Ectodermal cell (in vitro differentiated cells): ENCODE measurements at regions not wholly inside any gene's neighbourhood (a gene's known extent, or its start where the extent isn't known, plus 50 kb on each side); places are given as distances from the start of the nearest gene placed in this dataset.
"Not testable (repeated sequence)": the region's sequence is repeated elsewhere in the genome, so short reads cannot be mapped to it uniquely, and the experiment has no call there.

Source experiments
- H3K27ac ChIP-seq: 2 replicates; pipeline ENCODE4 v1.7.0; 2013; ENCODE audit warnings: mild to moderate bottlenecking, low read depth, low read length; ENCODE audit not compliant: insufficient read depth, poor library complexity, severe bottlenecking
- H3K27me3 ChIP-seq: 2 replicates; pipeline ENCODE4 v1.7.0; 2013; ENCODE audit warnings: mild to moderate bottlenecking, low read length; ENCODE audit not compliant: insufficient read depth, control insufficient read depth, poor library complexity, severe bottlenecking
- H3K36me3 ChIP-seq: one replicate; pipeline ENCODE4 v1.7.0; 2013; ENCODE audit warnings: low read length; ENCODE audit not compliant: control insufficient read depth, insufficient read depth
- H3K4me1 ChIP-seq: one replicate; pipeline ENCODE4 v1.7.0; 2013; ENCODE audit warnings: low read length; ENCODE audit not compliant: control insufficient read depth, insufficient read depth
- H3K4me3 ChIP-seq: 2 replicates; pipeline ENCODE4 v1.7.0; 2013; ENCODE audit warnings: low read depth, low read length, control low read depth; ENCODE audit not compliant: insufficient read depth
- H3K9me3 ChIP-seq: 2 replicates; pipeline ENCODE4 v1.7.0; 2013; ENCODE audit warnings: mild to moderate bottlenecking, low read length, moderate library complexity; ENCODE audit not compliant: control insufficient read depth
- WGBS, 2 experiments: methylation state at CpG; one replicate each; pipeline ENCODE4 v1.1.7; 2013; ENCODE audit warnings: missing lambda C conversion rate in 2 of 2; 5-methylcytosine and 5-hydroxymethylcytosine counted together

DNA sequence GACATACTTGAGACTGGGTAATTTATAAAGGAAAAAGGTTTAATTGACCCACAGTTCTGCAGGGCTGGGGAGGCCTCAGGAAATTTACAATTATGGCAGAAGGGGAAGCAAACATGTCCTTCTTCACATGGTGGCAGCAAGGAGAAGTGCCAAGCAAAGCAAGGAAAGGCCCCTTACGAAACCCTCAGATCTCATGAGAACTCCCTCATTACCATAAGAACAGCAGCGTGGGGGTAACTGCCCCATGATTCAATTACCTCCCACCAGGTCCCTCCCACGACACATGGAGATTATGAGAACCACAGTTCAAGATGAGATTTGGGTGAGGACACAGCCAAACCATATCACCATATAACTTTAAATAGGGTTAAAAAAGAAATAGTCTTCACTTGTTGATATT is 502.9 kb downstream of the PID1 start:
- not testable (repeated sequence) for H3K4me1 ChIP-seq
- WGBS, 2 experiments: 65 to 78% methylated on average over 3 of the region's 3 CpGs

DNA sequence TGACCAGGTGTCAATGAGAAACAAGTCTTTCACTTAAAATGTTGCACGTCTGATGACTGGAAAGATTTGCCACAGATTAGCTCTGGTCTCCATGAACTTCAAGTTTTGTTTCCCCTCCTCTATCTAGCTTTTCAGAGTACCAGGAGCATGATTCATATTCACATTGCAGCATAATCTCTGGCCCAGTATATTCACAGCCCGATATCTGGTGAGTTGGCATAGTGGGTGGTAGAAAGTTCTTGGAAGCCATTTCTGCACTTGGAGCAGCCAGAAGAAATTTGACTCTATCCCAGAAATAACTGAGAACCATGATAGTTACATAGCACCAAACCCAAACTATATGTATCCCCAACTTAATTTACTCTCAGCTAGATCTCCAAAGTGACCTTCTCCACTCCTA is 503.9 kb downstream of the PID1 start:
- Histone ChIP-seq H3K4me1 (no peaks in the 10 kb centered on the region), H3K4me3 (no peak overlapping the region), H3K9me3 (no peaks in the 10 kb centered on the region), H3K27ac (no peak overlapping the region), H3K27me3 (no peaks in the 10 kb centered on the region), H3K36me3 (no peaks in the 10 kb centered on the region)
- 92 to 94% methylated on average over 1 to 2 of the region's 2 CpGs for WGBS, 2 experiments

More for the DNA sequence above, 502.9 kb downstream of the PID1 start:
- H3K9me3 ChIP-seq, H3K36me3 ChIP-seq, H3K4me3 ChIP-seq, H3K27ac ChIP-seq, H3K27me3 ChIP-seq: not testable (repeated sequence)

DNA sequence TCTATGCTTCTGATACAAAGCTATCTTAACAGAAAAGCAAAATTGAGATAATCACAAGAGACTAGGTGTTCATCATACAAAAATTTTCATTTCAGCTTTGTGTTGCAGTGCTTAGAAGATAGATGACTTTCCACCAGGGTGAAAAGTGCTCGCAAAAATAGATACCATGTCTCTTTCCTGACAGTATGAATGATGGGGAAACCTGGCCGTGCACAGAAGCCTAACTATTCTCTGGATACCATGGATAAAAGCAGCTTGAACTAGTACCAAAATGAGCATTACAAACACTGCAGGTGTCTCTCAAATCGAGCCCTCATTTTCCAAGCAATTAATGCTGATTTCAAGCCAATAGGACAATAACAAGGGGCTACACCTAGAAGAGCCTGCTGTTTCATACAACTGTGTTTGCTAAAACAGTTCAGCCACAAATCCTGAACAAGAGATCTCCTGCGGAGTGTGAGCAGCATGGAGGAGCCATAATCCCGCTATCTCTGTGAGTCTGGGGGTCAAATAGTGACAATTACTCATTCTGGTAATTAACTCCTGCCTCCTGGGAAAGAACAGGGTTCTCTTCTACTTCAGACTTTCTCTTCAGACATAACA is 507.6 kb downstream of the PID1 start:
- 51 to 60% methylated on average over 5 of the region's 5 CpGs for WGBS, 2 experiments
- Histone ChIP-seq H3K27ac (no peak overlapping the region), H3K9me3 (no peaks in the 10 kb centered on the region), H3K4me1 (no peaks in the 10 kb centered on the region), H3K4me3 (no peak overlapping the region), H3K36me3 (no peaks in the 10 kb centered on the region), H3K27me3 (no peaks in the 10 kb centered on the region)

DNA sequence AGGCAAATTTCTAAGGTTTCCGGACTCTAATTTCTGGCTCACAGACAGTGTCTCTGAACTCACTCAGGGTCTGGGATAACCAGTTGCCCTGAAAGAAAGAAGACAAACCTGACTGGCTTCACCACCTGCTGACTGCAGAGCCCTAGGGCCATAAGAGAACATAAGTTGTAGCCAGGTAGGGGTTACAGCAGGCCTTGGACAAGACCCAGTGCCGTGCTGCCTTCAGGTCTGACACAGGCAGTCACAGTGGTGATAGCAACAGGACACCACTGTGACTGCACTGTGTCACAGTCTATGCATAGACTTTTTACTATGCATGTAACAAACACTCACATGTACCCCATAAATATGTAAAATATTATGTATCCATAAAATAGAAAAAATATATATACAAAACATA is 508.5 kb downstream of the PID1 start:
- 83 to 94% methylated on average over 2 of the region's 2 CpGs for WGBS, 2 experiments
- Histone ChIP-seq H3K4me3 (no peak overlapping the region), H3K9me3 (no peaks in the 10 kb centered on the region), H3K4me1 (no peaks in the 10 kb centered on the region), H3K36me3 (no peaks in the 10 kb centered on the region), H3K27me3 (no peaks in the 10 kb centered on the region), H3K27ac (no peak overlapping the region)

DNA sequence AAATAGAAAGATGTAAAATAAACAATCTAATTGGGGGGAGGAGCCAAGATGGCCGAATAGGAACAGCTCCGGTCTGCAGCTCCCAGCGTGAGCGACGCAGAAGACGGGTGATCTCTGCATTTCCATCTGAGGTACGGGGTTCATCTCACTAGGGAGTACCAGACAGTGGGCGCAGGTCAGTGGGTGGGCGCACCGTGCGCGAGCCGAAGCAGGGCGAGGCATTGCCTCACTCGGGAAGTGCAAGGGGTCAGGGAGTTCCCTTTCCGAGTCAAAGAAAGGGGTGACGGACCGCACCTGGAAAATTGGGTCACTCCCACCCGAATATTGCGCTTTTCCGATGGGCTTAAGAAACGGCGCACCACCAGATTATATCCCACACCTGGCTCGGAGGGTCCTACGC is 515.4 kb downstream of the PID1 start:
- H3K27me3 ChIP-seq, H3K9me3 ChIP-seq, H3K4me1 ChIP-seq, H3K36me3 ChIP-seq, H3K4me3 ChIP-seq, H3K27ac ChIP-seq: not testable (repeated sequence)
- 94 to 96% methylated on average over 24 to 25 of the region's 25 CpGs for WGBS, 2 experiments

DNA sequence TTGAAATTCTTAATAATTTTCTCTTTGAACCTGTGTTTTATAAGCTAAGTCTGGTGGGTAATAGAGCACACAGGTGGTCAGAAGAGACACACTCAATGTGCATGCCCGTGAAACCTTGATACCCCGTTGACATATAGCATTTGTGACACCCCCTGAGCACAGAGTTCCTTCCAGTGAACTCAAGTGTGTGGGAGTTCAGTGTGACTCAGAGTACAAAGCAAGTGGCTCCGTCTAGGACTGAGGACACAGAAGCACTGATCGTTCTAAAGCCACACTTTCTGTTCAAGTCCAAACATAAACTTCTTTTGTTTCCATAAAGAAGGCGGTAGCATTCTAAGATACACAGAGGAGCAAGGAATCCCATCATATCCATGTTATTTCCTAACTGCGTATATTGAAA is 523.6 kb downstream of the PID1 start:
- Histone ChIP-seq H3K27ac (no peak overlapping the region), H3K9me3 (no peaks in the 10 kb centered on the region), H3K27me3 (no peaks in the 10 kb centered on the region), H3K4me3 (no peak overlapping the region), H3K4me1 (no peaks in the 10 kb centered on the region), H3K36me3 (no peaks in the 10 kb centered on the region)
- WGBS, 2 experiments: 91 to 93% methylated on average over 5 to 6 of the region's 6 CpGs

DNA sequence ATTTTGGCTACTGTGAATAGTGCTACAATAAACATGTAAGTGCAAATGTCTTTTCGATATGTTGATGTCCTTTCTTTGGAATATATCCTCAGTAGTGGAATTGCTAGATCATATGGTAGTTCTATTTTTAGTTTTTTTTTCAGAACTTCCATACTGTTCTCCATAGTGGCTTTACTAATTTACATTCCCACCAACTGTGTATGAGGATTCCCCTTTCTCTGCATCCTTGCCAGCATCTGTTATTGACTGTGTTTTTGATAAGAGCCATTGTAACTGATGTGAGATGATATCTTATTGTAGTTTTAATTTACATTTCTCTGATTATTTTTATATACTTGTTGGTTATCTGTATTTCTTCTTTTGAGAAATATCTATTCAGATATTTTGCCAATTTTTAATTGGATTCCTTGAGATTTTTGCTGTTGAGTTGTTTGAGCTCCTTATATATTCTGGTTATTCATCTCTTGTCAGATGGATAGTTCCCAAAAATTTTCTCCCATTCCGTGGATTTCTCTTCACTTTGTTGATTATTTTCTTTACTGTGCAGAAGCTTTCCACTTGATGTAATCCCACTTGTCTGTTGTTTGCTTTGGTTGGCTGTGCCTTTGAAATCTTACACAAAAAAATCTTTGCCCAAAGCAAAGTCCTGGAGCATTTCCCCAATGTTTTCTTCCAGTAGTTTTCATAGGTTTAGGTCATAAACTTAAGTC is 532.3 kb downstream of the PID1 start:
- H3K4me3 ChIP-seq: no peak overlapping the region
- WGBS, 2 experiments: 90 to 94% methylated on average over 2 of the region's 2 CpGs
- no peaks in the 10 kb centered on the region for H3K27me3 ChIP-seq
- H3K4me1 ChIP-seq: no peaks in the 10 kb centered on the region
- H3K9me3 ChIP-seq: no peaks in the 10 kb centered on the region
- H3K27ac ChIP-seq: no peak overlapping the region
- no peaks in the 10 kb centered on the region for H3K36me3 ChIP-seq

DNA sequence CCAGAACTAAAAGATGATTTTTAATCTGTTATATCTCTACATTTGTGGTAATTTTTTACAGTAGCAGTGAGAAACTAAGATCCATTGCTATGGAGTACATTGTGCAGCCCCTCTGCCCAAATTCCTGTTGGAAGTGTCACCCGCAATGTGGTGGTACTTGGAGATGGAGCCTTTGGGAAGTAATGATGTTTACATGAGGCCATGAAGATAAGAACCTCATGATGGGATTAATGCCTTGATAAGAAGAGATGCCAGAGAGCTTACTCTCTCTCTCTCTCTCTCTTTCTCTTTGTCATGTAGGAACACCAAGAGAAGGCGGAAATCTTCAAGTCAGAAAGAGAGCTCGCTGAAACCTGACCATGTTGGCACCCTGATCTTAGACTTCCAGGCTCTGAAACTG is 535.4 kb downstream of the PID1 start:
- no peaks in the 10 kb centered on the region for H3K9me3 ChIP-seq
- no peaks in the 10 kb centered on the region for H3K4me1 ChIP-seq
- no peaks in the 10 kb centered on the region for H3K36me3 ChIP-seq
- no peak overlapping the region for H3K27ac ChIP-seq
- H3K27me3 ChIP-seq: no peaks in the 10 kb centered on the region
- H3K4me3 ChIP-seq: no peak overlapping the region
- 73 to 79% methylated on average over 3 of the region's 3 CpGs for WGBS, 2 experiments

DNA sequence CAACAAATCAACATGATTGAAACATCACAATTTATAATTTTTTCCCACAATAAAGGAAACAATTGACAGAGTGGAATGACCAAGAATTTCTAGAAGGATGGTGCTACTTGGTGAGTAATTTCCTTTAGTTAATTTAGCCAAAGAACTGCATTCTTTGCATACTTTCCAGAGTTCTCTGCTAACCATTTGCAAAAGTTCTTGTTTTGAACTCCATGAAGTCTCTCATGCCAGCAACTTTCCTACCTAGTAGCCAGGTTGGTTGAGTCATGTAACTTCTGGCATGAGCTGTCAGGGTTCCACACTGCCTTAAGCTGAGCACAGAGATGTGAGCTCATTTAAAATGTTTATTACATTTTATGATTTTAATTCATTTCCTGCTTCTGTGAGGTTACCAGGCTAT is 539.6 kb downstream of the PID1 start:
- Histone ChIP-seq H3K36me3 (no peaks in the 10 kb centered on the region), H3K27ac (no peak overlapping the region), H3K9me3 (no peaks in the 10 kb centered on the region), H3K27me3 (no peaks in the 10 kb centered on the region), H3K4me1 (no peaks in the 10 kb centered on the region), H3K4me3 (no peak overlapping the region)

DNA sequence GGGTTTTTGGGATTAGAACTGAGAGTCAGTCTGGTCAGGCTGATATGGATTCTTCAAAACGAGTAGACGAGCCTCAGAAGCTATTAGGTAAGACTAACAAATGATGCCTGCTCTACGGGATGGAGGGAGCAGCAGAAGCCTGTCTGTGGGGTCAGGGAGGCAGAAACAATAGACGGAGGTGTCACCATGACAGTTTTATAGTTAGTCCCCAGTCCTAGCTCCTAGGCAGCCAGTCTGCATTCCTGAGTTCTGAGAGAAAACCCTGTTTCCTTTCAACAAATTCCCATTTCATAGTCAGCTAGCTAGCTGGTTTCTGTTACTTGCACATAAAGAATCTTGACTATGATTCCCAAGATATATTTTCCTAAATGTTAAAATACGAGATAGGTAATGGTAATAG is 542.1 kb downstream of the PID1 start:
- WGBS, 2 experiments: 68 to 74% methylated on average over 4 to 5 of the region's 5 CpGs
- Histone ChIP-seq H3K9me3 (no peaks in the 10 kb centered on the region), H3K27ac (no peak overlapping the region), H3K27me3 (no peaks in the 10 kb centered on the region), H3K4me3 (no peak overlapping the region), H3K4me1 (no peaks in the 10 kb centered on the region), H3K36me3 (no peaks in the 10 kb centered on the region)
